GM10266 (cell line): ENCODE measurements at regions not wholly inside any gene's neighbourhood (a gene's known extent, or its start where the extent isn't known, plus 50 kb on each side); places are given as distances from the start of the nearest gene placed in this dataset.

Source experiments
- DNase-seq: peaks from one replicate; pipeline ENCODE4 v3.0.0; 2012; ENCODE audit errors: extremely low spot score
- CTCF ChIP-seq: IDR thresholded peaks from 2 replicates; pipeline ENCODE4 v1.5.1; 2012; ENCODE audit warnings: mild to moderate bottlenecking, low read depth; ENCODE audit not compliant: control insufficient read depth, insufficient read depth; ENCODE audit errors: missing control alignments

GRCh38 chr12:63025116-63025515, 90.2 kb upstream of the PPM1H start:
- DNase-seq, result no peak
- TF ChIP-seq CTCF, result no peak

GRCh38 chr12:63023926-63024325, 89.0 kb upstream of the PPM1H start:
- TF ChIP-seq CTCF, result no peak
- DNase-seq, result no peak

GRCh38 chr12:63021116-63021515, 86.2 kb upstream of the PPM1H start:
- no peak for TF ChIP-seq CTCF
- DNase-seq, result no peak

- no peak for DNase-seq
- TF ChIP-seq CTCF, result no peak
Measured at GRCh38 chr12:63020269-63020668, 85.3 kb upstream of the PPM1H start.

- TF ChIP-seq CTCF, result no peak
- no peak for DNase-seq
Measured at GRCh38 chr12:63018273-63018672, 83.3 kb upstream of the PPM1H start.

GRCh38 chr12:63013302-63013701, 78.4 kb upstream of the PPM1H start:
- TF ChIP-seq CTCF, result no peak
- no peak for DNase-seq

- no peak for DNase-seq
Measured at GRCh38 chr12:63010698-63011097, 75.7 kb upstream of the PPM1H start.

More at GRCh38 chr12:63010698-63011097, 75.7 kb upstream of the PPM1H start:
- TF ChIP-seq CTCF, result no peak
